ENCODE measurements at regions not wholly inside any gene's neighbourhood (a gene's known extent, or its start where the extent isn't known, plus 50 kb on each side); places are given as distances from the start of the nearest gene placed in this dataset.

DNA sequence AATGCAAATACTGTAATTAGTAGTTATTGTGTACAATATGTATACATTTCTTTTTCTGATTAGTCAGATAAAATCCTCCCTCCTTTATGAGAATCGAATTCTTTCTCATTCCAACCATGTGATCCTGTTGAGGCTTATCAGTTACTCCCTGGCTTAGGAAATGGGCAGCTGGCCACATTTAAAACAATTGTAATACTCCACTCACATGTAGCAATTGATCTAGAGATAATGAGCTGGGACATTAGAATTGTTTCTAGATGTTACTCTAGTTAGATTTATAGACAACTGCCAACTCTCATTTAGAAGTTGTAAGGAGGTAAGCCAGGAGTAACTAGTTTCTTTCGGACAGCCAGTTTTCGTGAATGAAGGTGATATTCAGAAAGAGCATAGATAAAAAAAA, 859.3 kb upstream of the AADAT start:
- ChIA-PET POLR2A (no interaction called here), CTCF (no interaction called here)
- DNase-seq (ENCODE audit: extremely low spot score) = no peak
- TF ChIP-seq, protein P1, sequence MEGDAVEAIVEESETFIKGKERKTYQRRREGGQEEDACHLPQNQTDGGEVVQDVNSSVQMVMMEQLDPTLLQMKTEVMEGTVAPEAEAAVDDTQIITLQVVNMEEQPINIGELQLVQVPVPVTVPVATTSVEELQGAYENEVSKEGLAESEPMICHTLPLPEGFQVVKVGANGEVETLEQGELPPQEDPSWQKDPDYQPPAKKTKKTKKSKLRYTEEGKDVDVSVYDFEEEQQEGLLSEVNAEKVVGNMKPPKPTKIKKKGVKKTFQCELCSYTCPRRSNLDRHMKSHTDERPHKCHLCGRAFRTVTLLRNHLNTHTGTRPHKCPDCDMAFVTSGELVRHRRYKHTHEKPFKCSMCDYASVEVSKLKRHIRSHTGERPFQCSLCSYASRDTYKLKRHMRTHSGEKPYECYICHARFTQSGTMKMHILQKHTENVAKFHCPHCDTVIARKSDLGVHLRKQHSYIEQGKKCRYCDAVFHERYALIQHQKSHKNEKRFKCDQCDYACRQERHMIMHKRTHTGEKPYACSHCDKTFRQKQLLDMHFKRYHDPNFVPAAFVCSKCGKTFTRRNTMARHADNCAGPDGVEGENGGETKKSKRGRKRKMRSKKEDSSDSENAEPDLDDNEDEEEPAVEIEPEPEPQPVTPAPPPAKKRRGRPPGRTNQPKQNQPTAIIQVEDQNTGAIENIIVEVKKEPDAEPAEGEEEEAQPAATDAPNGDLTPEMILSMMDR (IDR thresholded peaks at IDR 0.05; ENCODE audit: control extremely low read depth, extremely low read depth, low read depth, missing control alignments) = no peak

DNA sequence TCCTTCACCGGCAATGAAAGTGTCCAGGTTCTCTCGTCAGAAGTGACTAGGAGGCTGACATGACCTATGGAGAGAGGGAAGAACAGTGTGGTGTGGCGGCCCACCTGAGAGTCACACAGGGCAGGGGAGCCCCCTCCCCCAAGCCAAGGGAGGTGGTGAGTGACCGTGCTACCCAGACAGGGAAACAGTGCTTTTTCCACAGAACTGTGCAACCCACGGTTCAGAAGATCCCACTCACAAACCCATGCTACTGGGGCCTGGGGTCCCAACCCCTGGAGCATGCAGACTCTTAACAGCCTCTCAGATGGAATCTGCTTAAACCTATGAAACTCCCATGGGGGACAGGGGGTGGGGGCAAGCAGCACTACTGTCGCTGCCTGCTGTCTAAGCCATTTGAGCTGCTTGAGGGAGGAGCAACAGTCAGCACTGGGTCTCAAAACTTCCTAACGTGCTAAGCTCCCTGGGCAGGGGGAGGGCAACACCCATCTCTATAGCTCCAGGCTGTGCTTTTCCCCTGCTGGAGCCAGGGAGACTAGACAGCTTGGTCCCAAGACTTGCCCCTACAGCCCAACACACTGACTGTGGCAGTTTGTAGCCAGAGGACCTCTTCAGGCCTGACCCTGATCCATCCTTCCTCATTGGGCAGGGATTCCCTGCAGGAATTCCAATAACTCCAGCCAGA, 850.4 kb upstream of the AADAT start:
- CTCF ChIA-PET = no interaction called here

DNA sequence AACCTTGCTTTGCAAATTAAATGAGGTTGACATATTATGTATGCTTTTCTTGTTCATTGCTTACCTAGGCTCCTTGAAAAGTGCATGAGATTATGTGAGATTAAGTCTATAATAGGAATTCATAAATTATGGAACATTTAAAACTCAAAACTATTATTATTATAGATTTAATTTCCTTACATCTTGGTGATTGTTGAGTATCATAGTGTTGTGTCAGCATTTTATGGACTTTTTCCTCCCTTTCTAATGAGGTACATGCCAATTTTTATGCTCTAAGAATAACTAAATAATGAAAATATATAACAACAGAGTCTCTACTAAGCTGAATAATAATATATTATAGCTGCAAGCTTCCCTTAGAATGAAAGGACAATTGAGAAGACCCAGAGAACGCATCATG, 848.8 kb upstream of the AADAT start:
- DNase-seq (ENCODE audit: extremely low spot score) = no peak
- ChIA-PET POLR2A (no interaction called here), CTCF (no interaction called here)
- TF ChIP-seq, protein P1 (IDR thresholded peaks at IDR 0.05; ENCODE audit: control extremely low read depth, extremely low read depth, low read depth, missing control alignments) = no peak

More for the DNA sequence above, 850.4 kb upstream of the AADAT start:
- DNase-seq (ENCODE audit: extremely low spot score) = no peak
- POLR2A ChIA-PET = no interaction called here
- TF ChIP-seq, protein P1 (IDR thresholded peaks at IDR 0.05; ENCODE audit: control extremely low read depth, extremely low read depth, low read depth, missing control alignments) = no peak

DNA sequence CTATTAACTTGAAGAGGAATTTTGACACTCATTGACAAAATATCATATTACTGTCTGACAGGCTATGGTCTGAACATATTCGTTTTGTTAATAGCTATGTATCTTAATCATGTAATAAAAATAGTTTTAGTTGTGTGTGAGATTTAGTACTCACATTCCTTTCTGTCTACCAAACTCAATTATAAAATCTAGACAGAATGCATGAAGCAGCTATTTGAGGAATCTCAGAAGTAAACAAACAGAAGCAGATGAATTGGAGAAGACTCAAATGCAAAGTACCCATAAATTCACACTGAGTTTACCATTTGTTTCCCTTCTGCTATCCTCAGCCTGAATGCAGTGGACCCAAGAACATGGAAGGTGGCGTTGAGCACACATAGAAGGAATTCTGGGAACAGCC, 841.6 kb upstream of the AADAT start:
- ChIA-PET POLR2A (no interaction called here), CTCF (interaction anchor here (1.3 kb wide), 1 partner anchor 10 kb away, joined by 3 read pairs; no protein-coding TSS in a partner anchor)
- no peak for DNase-seq (ENCODE audit: extremely low spot score)
- TF ChIP-seq, protein P1 (IDR thresholded peaks at IDR 0.05; ENCODE audit: control extremely low read depth, extremely low read depth, low read depth, missing control alignments) = no peak

DNA sequence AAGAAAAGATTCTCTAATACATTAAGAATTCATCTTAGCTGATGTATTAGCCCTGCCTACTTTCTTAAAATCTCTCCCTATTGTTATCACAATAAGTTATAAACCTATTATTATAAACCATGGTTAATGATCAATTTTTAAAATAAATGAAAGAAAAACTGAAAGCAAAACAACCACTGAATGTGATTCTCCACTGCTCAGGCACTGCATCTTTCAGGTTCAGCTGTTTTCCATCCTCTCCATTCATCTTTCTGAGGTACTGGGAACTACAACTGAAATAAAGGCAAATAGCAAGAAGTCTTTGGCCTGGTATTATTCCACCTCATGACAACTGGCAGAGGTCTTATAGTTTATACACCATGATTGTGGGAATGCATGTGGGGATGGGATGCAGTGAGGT, 798.9 kb upstream of the AADAT start:
- ChIA-PET CTCF (no interaction called here), POLR2A (no interaction called here)
- DNase-seq (ENCODE audit: extremely low spot score) = no peak
- TF ChIP-seq, protein P1 (IDR thresholded peaks at IDR 0.05; ENCODE audit: control extremely low read depth, extremely low read depth, low read depth, missing control alignments) = no peak

DNA sequence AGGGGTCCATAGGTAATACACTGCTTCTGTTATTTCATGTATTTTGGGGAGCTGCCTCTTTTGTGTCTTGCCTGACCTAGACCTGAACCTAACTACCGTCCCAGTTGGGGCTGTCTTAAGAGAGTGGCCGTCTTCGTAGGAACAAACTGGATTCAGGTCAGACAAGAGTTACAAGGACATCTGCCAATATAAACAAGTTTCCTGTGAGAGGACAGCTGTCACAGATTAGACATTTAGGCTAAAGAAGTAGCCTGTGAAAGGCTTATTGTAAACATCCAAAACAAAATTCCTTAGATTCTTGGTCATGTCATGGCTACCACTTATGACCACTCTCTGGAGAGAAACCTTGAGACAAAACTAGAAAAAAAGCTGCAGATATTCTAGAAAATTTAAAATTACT, 797.6 kb upstream of the AADAT start:
- POLR2A ChIA-PET = no interaction called here
- no peak for DNase-seq (ENCODE audit: extremely low spot score)
- CTCF ChIA-PET = interaction anchor here (1.0 kb wide), 1 partner anchor 21 kb away, joined by 3 read pairs; no protein-coding TSS in a partner anchor
- TF ChIP-seq, protein P1 (IDR thresholded peaks at IDR 0.05; ENCODE audit: control extremely low read depth, extremely low read depth, low read depth, missing control alignments) = no peak

Measured in GM10248 (cell line).